CD4-positive, alpha-beta T cell (primary cell): ENCODE measurements at regions not wholly inside any gene's neighbourhood (a gene's known extent, or its start where the extent isn't known, plus 50 kb on each side); places are given as distances from the start of the nearest gene placed in this dataset.

ENCODE experiments used
- ATAC-seq: fragments of 200-7000 bp; cut with Tn5 transposase; one replicate; pipeline ENCODE4 v1.10.0; 2022; ENCODE audit warnings: mild to moderate bottlenecking; ENCODE audit not compliant: poor library complexity
- CTCF ChIA-PET: fragments of 350-600 bp; sonication (Branson Sonifier 250); formaldehyde crosslinking; loops from one replicate; lab custom pipeline; 2021; ENCODE audit warnings: antibody characterized with exemption, inconsistent platforms; lab: Charles Lee
- POLR2A ChIA-PET: fragments of 350-600 bp; sonication (Branson Sonifier 250); formaldehyde crosslinking; loops from one replicate; lab custom pipeline; 2021; ENCODE audit warnings: antibody characterized with exemption, inconsistent platforms; lab: Charles Lee
- DNase-seq, 14 experiments: peaks; one replicate each; pipeline ENCODE4 v3.0.0-alpha.2; 2013 to 2020; ENCODE audit warnings: mixed read lengths in 2 of 14
- H3K27ac ChIP-seq, 2 donors: one replicate each; pipeline versions ENCODE4 v1.5.1 to v1.7.0; 2013; ENCODE audit warnings: low read length in 2 of 2, low read depth in 1 of 2, mild to moderate bottlenecking in 1 of 2
- H3K27me3 ChIP-seq, 2 experiments: 1 replicate in 1 of 2; 2 replicates in 1 of 2; pipeline versions ENCODE4 v1.6.1 to v1.7.0; 2013; ENCODE audit warnings: low read length in 2 of 2, control low read depth in 1 of 2, mild to moderate bottlenecking in 1 of 2, moderate library complexity in 1 of 2; ENCODE audit not compliant: insufficient read depth in 2 of 2, control insufficient read depth in 1 of 2
- H3K36me3 ChIP-seq: one replicate; pipeline ENCODE4 v1.6.1; 2013; ENCODE audit warnings: low read length, control low read depth; ENCODE audit not compliant: insufficient read depth
- H3K4me1 ChIP-seq: one replicate; pipeline ENCODE4 v1.6.1; 2013; ENCODE audit warnings: low read length, control low read depth; ENCODE audit not compliant: insufficient read depth
- H3K4me3 ChIP-seq: one replicate; pipeline ENCODE4 v1.5.1; 2013; ENCODE audit warnings: mild to moderate bottlenecking, low read length, moderate library complexity
- H3K9me3 ChIP-seq, 2 experiments: 1 replicate in 1 of 2; 2 replicates in 1 of 2; pipeline versions ENCODE4 v1.6.1 to v1.7.0; 2013; ENCODE audit warnings: low read length in 2 of 2, mild to moderate bottlenecking in 2 of 2, control low read depth in 1 of 2, moderate library complexity in 1 of 2; ENCODE audit not compliant: control insufficient read depth in 1 of 2, insufficient read depth in 1 of 2
- H3K27ac Mint-ChIP-seq: one replicate; pipeline ENCODE4 v1.8.0; 2020; ENCODE audit warnings: mixed read lengths
- H3K27me3 Mint-ChIP-seq: one replicate; pipeline ENCODE4 v1.8.0; 2021; ENCODE audit warnings: mixed read lengths
- H3K36me3 Mint-ChIP-seq: one replicate; pipeline ENCODE4 v1.8.0; 2021; ENCODE audit warnings: low read depth, mixed read lengths
- H3K4me1 Mint-ChIP-seq: one replicate; pipeline ENCODE4 v1.8.0; 2021; ENCODE audit warnings: low read depth, mixed read lengths
- H3K4me3 Mint-ChIP-seq: one replicate; pipeline ENCODE4 v1.8.0; 2020; ENCODE audit warnings: mild to moderate bottlenecking, mixed read lengths
- H3K9me3 Mint-ChIP-seq: one replicate; pipeline ENCODE4 v1.8.0; 2020; ENCODE audit warnings: mixed read lengths
- CTCF ChIP-seq: fragments of 200-600 bp; IDR thresholded peaks from one replicate; pipeline ENCODE4 v1.8.0; 2022; ENCODE audit warnings: antibody characterized with exemption, mild to moderate bottlenecking
- intact Hi-C, 2 experiments: fragments of 100-400 bp; cut with DNase I in 1 of 2; cut with micrococcal nuclease in 1 of 2; formaldehyde crosslinking; loops; one replicate each; pipeline versions ENCODE4 v1.15.1 to v1.9.0; 2023 to 2025; cut with DNase I, micrococcal nuclease

GRCh38 chr6:113707194-113707593, 150.0 kb upstream of the MARCKS start:
- CTCF ChIA-PET: no interaction called here
- no peaks in the 10 kb centered on the region for H3K4me1 ChIP-seq
- Mint-ChIP-seq H3K9me3 (peaks cover under 1% of the 10 kb centered on the region), H3K27ac (no peak overlapping the region), H3K4me1 (no peaks in the 10 kb centered on the region), H3K4me3 (no peak overlapping the region), H3K36me3 (no peaks in the 10 kb centered on the region), H3K27me3 (no peaks in the 10 kb centered on the region)
- no peak overlapping the region for H3K27ac ChIP-seq
- H3K4me3 ChIP-seq: no peak overlapping the region
- DNase-seq (no peak), ATAC-seq (no peak)
- H3K27me3 ChIP-seq: no peaks in the 10 kb centered on the region
- POLR2A ChIA-PET: no interaction called here
- no peak for TF ChIP-seq CTCF
- no peaks in the 10 kb centered on the region for H3K9me3 ChIP-seq
- intact Hi-C loops: no loop called here
- H3K36me3 ChIP-seq: no peaks in the 10 kb centered on the region

GRCh38 chr6:113709936-113710509, 147.1 kb upstream of the MARCKS start:
- TF ChIP-seq CTCF: no peak
- H3K4me1 Mint-ChIP-seq: no peaks in the 10 kb centered on the region
- no peak overlapping the region for H3K27ac Mint-ChIP-seq
- Histone ChIP-seq H3K4me1 (no peaks in the 10 kb centered on the region), H3K27ac (no peak overlapping the region), H3K36me3 (no peaks in the 10 kb centered on the region), H3K27me3 (no peaks in the 10 kb centered on the region), H3K9me3 (no peaks in the 10 kb centered on the region), H3K4me3 (no peak overlapping the region)
- peaks cover 3% of the 10 kb centered on the region for H3K9me3 Mint-ChIP-seq
- intact Hi-C loops: no loop called here
- H3K27me3 Mint-ChIP-seq: no peaks in the 10 kb centered on the region
- H3K36me3 Mint-ChIP-seq: no peaks in the 10 kb centered on the region
- DNase-seq: no peak
- H3K4me3 Mint-ChIP-seq: no peak overlapping the region
- no peak for ATAC-seq
- ChIA-PET POLR2A (no interaction called here), CTCF (no interaction called here)

GRCh38 chr6:113713665-113714064, 143.5 kb upstream of the MARCKS start:
- no peak for DNase-seq
- intact Hi-C loops: no loop called here
- H3K4me1 ChIP-seq: no peaks in the 10 kb centered on the region
- ChIA-PET CTCF (no interaction called here), POLR2A (no interaction called here)
- H3K27me3 ChIP-seq: no peaks in the 10 kb centered on the region
- no peak overlapping the region for H3K4me3 ChIP-seq
- Mint-ChIP-seq H3K4me3 (no peak overlapping the region), H3K9me3 (peaks cover 3% of the 10 kb centered on the region), H3K4me1 (no peaks in the 10 kb centered on the region), H3K27ac (no peak overlapping the region), H3K36me3 (no peaks in the 10 kb centered on the region), H3K27me3 (no peaks in the 10 kb centered on the region)
- no peaks in the 10 kb centered on the region for H3K36me3 ChIP-seq
- TF ChIP-seq CTCF: no peak
- no peak for ATAC-seq
- H3K9me3 ChIP-seq: no peaks in the 10 kb centered on the region
- H3K27ac ChIP-seq: no peak overlapping the region
